ENCODE measurements at regions not wholly inside any gene's neighbourhood (a gene's known extent, or its start where the extent isn't known, plus 50 kb on each side); places are given as distances from the start of the nearest gene placed in this dataset.

- DNase-seq (ENCODE audit: insufficient read length, low spot score), result no peak
- no peak for FAIRE-seq
- no peak for TF ChIP-seq CTCF (IDR thresholded peaks at IDR 0.05; ENCODE audit: insufficient read depth, missing control alignments)
Observed at GRCh38 chr22:49207008-49208003, 620.4 kb downstream of the BRD1 start.

GRCh38 chr22:49206281-49206680 lies 621.4 kb downstream of the BRD1 start:
- DNase-seq (ENCODE audit: insufficient read length, low spot score) (no peak), FAIRE-seq (no peak)
- no peak for TF ChIP-seq CTCF (IDR thresholded peaks at IDR 0.05; ENCODE audit: insufficient read depth, missing control alignments)

- FAIRE-seq (no peak), DNase-seq (ENCODE audit: insufficient read length, low spot score) (no peak)
- no peak for TF ChIP-seq CTCF (IDR thresholded peaks at IDR 0.05; ENCODE audit: insufficient read depth, missing control alignments)
Observed at GRCh38 chr22:49205483-49205800, 622.2 kb downstream of the BRD1 start.

- no peak for DNase-seq (ENCODE audit: insufficient read length, low spot score)
- no peak for TF ChIP-seq CTCF (IDR thresholded peaks at IDR 0.05; ENCODE audit: insufficient read depth, missing control alignments)
- FAIRE-seq, result no peak
Observed at GRCh38 chr22:49204599-49205482, 622.8 kb downstream of the BRD1 start.

- DNase-seq (ENCODE audit: insufficient read length, low spot score), result no peak
- FAIRE-seq, result no peak
- no peak for TF ChIP-seq CTCF (IDR thresholded peaks at IDR 0.05; ENCODE audit: insufficient read depth, missing control alignments)
Observed at GRCh38 chr22:49203859-49204598, 623.6 kb downstream of the BRD1 start.

- no peak for TF ChIP-seq CTCF (IDR thresholded peaks at IDR 0.05; ENCODE audit: insufficient read depth, missing control alignments)
- DNase-seq (ENCODE audit: insufficient read length, low spot score) (no peak), FAIRE-seq (no peak)
Observed at GRCh38 chr22:49203091-49203858, 624.4 kb downstream of the BRD1 start.

Data from D721Med (cell line).